SK-N-SH (cell line): ENCODE measurements at regions not wholly inside any gene's neighbourhood (a gene's known extent, or its start where the extent isn't known, plus 50 kb on each side); places are given as distances from the start of the nearest gene placed in this dataset.
"Not testable (repeated sequence)": the region's sequence is repeated elsewhere in the genome, so short reads cannot be mapped to it uniquely, and the experiment has no call there.

ENCODE experiments used
- CTCF ChIA-PET: fragments of 300-600, 350-600 bp; formaldehyde crosslinking; extraction: SDS; loops from one replicate; lab custom pipeline; 2021; lab: Yijun Ruan, JAX
- POLR2A ChIA-PET: fragments of 350-600 bp; sonication (Branson Sonifier 250); formaldehyde crosslinking; extraction: SDS; loops from one replicate; lab custom pipeline; 2020; ENCODE audit warnings: antibody characterized with exemption, inconsistent platforms; lab: Yijun Ruan, JAX
- DNase-seq: peaks from one replicate; pipeline ENCODE4 v3.0.0; 2012
- H2AFZ ChIP-seq: fragments of 200-600 bp; sonication (generic); 2 replicates; pipeline ENCODE4 v1.8.1; 2016; ENCODE audit warnings: antibody characterized with exemption, mild to moderate bottlenecking, low read depth
- H3F3A ChIP-seq: fragments of 200-600 bp; sonication (generic); replicated peaks from 2 replicates; pipeline ENCODE3; 2016; ENCODE audit warnings: antibody characterized with exemption, mild to moderate bottlenecking; ENCODE audit not compliant: insufficient read depth
- H3K27ac ChIP-seq, 2 experiments: fragments of 200-500 bp in 1 of 2; fragments of 200-600 bp in 1 of 2; sonication (Bioruptor generic) in 1 of 2; sonication (generic), shearing (Covaris generic) in 1 of 2; 2 replicates each; pipeline versions ENCODE4 v1.5.1 to v1.6.1; 2014 to 2016; ENCODE audit warnings: low read depth in 2 of 2, inconsistent platforms in 1 of 2, low read length in 1 of 2, mild to moderate bottlenecking in 1 of 2, mixed read lengths in 1 of 2
- H3K27me3 ChIP-seq: fragments of 200-600 bp; sonication (generic), shearing (Covaris generic); 2 replicates; pipeline ENCODE4 v1.6.1; 2016; ENCODE audit warnings: mixed run types; ENCODE audit not compliant: insufficient read depth
- H3K36me3 ChIP-seq, 2 experiments: fragments of 200-500 bp in 1 of 2; fragments of 200-600 bp in 1 of 2; sonication (Bioruptor generic) in 1 of 2; sonication (generic) in 1 of 2; replicated peaks in 1 of 2; 2 replicates each; pipeline versions ENCODE3 to v1.5.1; 2014 to 2016; ENCODE audit warnings: low read length in 1 of 2, mild to moderate bottlenecking in 1 of 2; ENCODE audit not compliant: insufficient read depth in 2 of 2, control insufficient read depth in 1 of 2
- H3K4me1 ChIP-seq, 2 experiments: fragments of 200-500 bp in 1 of 2; fragments of 200-600 bp in 1 of 2; sonication (Bioruptor generic) in 1 of 2; sonication (generic), shearing (Covaris generic) in 1 of 2; 2 replicates each; pipeline versions ENCODE4 v1.5.1 to v1.6.1; 2014 to 2016; ENCODE audit warnings: low read depth in 1 of 2, low read length in 1 of 2, mixed run types in 1 of 2; ENCODE audit not compliant: insufficient read depth in 2 of 2, control insufficient read depth in 1 of 2
- H3K4me2 ChIP-seq: fragments of 200-600 bp; sonication (generic), shearing (Covaris generic); 2 replicates; pipeline ENCODE4 v1.6.1; 2017; ENCODE audit warnings: mixed run types
- H3K4me3 ChIP-seq, 2 experiments: fragments of 200-500 bp in 1 of 2; fragments of 200-600 bp in 1 of 2; sonication (Bioruptor generic) in 1 of 2; sonication (generic), shearing (Covaris generic) in 1 of 2; 2 replicates each; pipeline versions ENCODE4 v1.5.1 to v1.8.1; 2014 to 2016; ENCODE audit warnings: low read depth in 2 of 2, inconsistent platforms in 1 of 2, low read length in 1 of 2, mild to moderate bottlenecking in 1 of 2, mixed read lengths in 1 of 2, moderate library complexity in 1 of 2
- H3K79me2 ChIP-seq: fragments of 200-600 bp; sonication (generic); 2 replicates; pipeline ENCODE4 v1.8.1; 2017; ENCODE audit warnings: mild to moderate bottlenecking; ENCODE audit not compliant: insufficient read depth
- H3K9ac ChIP-seq: fragments of 200-600 bp; sonication (generic); 2 replicates; pipeline ENCODE4 v1.6.1; 2017; ENCODE audit warnings: mixed run types
- H3K9me2 ChIP-seq: fragments of 200-600 bp; sonication (generic); 2 replicates; pipeline ENCODE4 v1.6.1; 2017; ENCODE audit warnings: mixed run types
- H3K9me3 ChIP-seq: fragments of 200-600 bp; sonication (generic); 2 replicates; pipeline ENCODE4 v1.6.1; 2017; ENCODE audit warnings: mixed run types, mild to moderate bottlenecking, moderate library complexity
- H4K20me1 ChIP-seq: fragments of 200-600 bp; sonication (generic); 2 replicates; pipeline ENCODE4 v1.6.1; 2017; ENCODE audit warnings: mild to moderate bottlenecking, mixed run types; ENCODE audit not compliant: insufficient read depth
- WGBS: methylation state at CpG from one replicate; pipeline ENCODE4 v1.1.6; 2017; ENCODE audit warnings: low lambda C conversion rate; 5-methylcytosine and 5-hydroxymethylcytosine counted together

DNA sequence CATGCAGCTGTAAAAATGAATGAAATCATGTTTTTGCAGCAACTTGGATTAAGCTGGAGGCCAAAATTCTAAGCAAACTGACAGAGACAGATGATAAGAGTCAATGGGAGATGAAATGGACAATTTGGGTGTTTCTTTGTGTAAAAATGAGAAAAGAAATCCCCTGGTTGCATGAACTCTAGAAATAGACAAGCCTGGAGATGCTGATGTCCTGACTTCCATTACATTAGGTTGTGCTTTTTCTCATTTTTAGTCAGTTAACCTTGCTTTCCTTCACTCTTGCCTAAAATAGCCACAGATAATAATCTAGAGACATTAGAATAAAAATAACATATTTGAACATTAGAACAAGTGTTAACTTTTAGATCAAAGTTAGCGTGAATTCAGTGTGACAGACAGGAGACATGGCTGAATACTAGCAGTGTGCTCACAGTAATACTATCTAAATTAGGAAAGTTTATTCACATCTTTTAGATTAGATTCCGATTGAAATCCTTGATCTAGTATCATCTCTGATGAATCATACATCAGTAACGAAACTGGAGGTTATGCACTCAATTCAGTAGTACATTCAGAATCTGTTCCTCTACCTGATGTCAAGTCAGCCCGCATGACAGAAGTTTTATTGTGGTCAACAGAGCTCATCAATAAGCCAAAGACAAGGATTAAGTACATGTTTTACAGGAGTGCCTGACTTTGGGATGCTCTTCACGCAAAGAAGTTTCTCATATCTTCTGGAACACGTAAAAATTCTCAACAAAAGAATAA, 948.1 kb downstream of the TMEM121 start:
- H3K4me1 ChIP-seq, H3K79me2 ChIP-seq, H3K9ac ChIP-seq, H3F3A ChIP-seq, H3K4me3 ChIP-seq, H2AFZ ChIP-seq, H4K20me1 ChIP-seq, H3K4me2 ChIP-seq, H3K9me3 ChIP-seq, DNase-seq, POLR2A ChIA-PET, H3K9me2 ChIP-seq, H3K27ac ChIP-seq, H3K36me3 ChIP-seq, H3K27me3 ChIP-seq: not testable (repeated sequence)
- WGBS: 0% methylated on average over 3 of the region's 6 CpGs
- CTCF ChIA-PET: interaction anchor here (1.9 kb wide), 1 partner anchor 57 kb away, joined by 7 read pairs; no protein-coding TSS in a partner anchor

DNA sequence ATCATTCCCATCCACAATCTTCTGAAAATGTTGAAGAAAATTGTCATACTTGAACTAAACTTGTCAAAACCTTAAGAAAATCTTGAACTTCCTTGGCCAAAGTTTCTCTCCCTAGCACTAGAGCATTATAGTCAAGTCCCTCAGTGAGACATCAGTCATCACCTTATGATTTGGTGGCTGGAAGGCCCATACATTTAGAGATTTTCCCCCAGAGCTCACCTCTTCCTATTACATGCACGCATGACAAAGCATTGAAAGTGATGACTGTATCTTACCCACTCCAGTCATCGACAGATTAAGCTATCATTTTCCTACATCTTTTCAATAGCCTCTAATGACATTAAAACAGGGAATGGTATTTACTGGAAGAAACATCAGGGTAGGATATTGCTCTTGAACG, 948.8 kb downstream of the TMEM121 start:
- H3K4me1 ChIP-seq, H3K27me3 ChIP-seq, DNase-seq, POLR2A ChIA-PET, CTCF ChIA-PET, H4K20me1 ChIP-seq, H3K4me3 ChIP-seq, H3K9ac ChIP-seq, H3K4me2 ChIP-seq, H3K79me2 ChIP-seq, H3K36me3 ChIP-seq, H3K27ac ChIP-seq, H3K9me2 ChIP-seq, H3K9me3 ChIP-seq, H3F3A ChIP-seq, H2AFZ ChIP-seq: not testable (repeated sequence)
- WGBS: 74% methylated on average over 2 of the region's 3 CpGs

DNA sequence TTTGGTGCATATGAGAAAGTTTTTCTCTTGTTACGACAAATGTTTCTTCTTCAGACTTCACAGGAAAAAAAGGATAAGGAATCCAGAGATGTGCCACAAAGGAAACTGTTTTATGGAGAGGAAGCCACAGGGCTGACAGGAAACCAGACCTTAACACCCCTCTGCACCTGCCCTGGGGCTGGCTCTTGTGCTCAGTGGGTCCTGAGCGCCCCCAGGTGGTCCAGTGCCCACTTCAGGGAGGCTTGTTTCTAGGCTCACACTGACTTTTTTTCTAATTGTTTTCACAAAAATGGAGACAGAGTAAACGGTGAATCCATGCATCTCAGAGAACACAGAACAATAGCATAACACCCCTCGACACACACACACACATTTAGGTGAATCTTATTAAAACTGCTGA, 951.2 kb downstream of the TMEM121 start:
- CTCF ChIA-PET: interaction anchor here (1.3 kb wide), 1 partner anchor 56 kb away, joined by 4 read pairs; no protein-coding TSS in a partner anchor
- H4K20me1 ChIP-seq, DNase-seq, H3K4me3 ChIP-seq, H3K4me2 ChIP-seq, H2AFZ ChIP-seq, H3K27ac ChIP-seq, H3K9me3 ChIP-seq, H3K36me3 ChIP-seq, H3K9ac ChIP-seq, H3K4me1 ChIP-seq, H3K79me2 ChIP-seq, H3F3A ChIP-seq, POLR2A ChIA-PET, H3K9me2 ChIP-seq, H3K27me3 ChIP-seq: not testable (repeated sequence)
- no CpG with 5 or more reads among the region's 4 CpGs for WGBS

DNA sequence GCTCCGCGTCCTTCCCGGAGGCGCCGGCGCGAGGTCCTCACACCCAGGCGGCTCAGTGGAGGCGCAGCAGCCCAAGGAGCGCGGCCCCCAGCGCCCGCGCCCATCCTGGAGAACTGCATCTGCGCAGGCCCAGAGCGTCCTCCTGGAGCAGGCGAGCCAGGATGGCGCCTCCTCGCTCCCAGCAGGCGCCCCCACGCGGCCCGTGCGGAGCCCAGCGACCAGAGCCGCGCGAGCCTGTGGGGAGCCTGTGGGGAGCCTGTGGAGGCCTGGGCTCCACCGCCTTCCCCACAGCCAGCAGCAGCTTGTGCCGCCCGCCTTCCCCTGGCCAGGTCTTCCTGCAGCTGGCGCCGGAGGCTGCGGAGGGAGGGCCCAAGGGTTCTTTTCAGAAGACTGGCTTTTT, 953.9 kb downstream of the TMEM121 start:
- H3K4me1 ChIP-seq, H3K4me2 ChIP-seq, DNase-seq, H3K27ac ChIP-seq, H3K4me3 ChIP-seq, H3K27me3 ChIP-seq, H2AFZ ChIP-seq, H3K9me3 ChIP-seq, CTCF ChIA-PET, H3F3A ChIP-seq, POLR2A ChIA-PET, H3K79me2 ChIP-seq, H4K20me1 ChIP-seq, H3K9ac ChIP-seq, H3K9me2 ChIP-seq, H3K36me3 ChIP-seq: not testable (repeated sequence)
- WGBS: no CpG with 5 or more reads among the region's 34 CpGs

DNA sequence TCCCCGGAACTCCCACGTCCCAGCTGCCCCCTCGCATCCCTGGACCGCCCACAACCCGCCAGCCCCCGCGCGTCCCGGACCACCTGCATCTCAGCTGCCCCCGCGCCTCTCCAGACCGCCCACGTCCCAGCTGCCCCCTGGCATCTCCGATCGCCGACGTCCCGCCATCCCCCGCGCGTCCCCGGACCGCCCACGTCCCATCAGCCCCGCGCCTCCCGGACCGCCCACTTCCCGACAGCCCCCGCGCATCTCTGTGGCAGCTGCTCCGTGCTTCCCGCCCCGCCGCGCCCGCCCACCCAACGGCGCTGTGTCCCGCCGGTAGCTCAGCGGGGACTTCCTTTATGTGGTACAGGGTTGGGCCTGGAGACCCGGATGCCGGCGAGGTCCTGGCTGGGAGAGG, 955.8 kb downstream of the TMEM121 start:
- H3K27ac ChIP-seq, H3F3A ChIP-seq, DNase-seq, H3K4me2 ChIP-seq, H3K36me3 ChIP-seq, H3K9me2 ChIP-seq, H3K27me3 ChIP-seq, H3K9ac ChIP-seq, H3K9me3 ChIP-seq, H2AFZ ChIP-seq, H3K4me1 ChIP-seq, POLR2A ChIA-PET, H4K20me1 ChIP-seq: not testable (repeated sequence)
- peaks cover 26% of the 10 kb centered on the region for H3K79me2 ChIP-seq
- CTCF ChIA-PET: interaction anchor here (0.7 kb wide), 1 partner anchor 26 kb away, joined by 3 read pairs; no protein-coding TSS in a partner anchor
- 33% methylated on average over 15 of the region's 45 CpGs for WGBS
- H3K4me3 ChIP-seq: peak overlapping the region in 1 of 2 experiments; percentile 25; a peak in 1 of 4 replicates
